ENCODE measurements at regions not wholly inside any gene's neighbourhood (a gene's known extent, or its start where the extent isn't known, plus 50 kb on each side); places are given as distances from the start of the nearest gene placed in this dataset.
A peak's percentile ranks its signal among the peaks of the same experiment; 100 is the strongest.

GRCh38 chr9:82454509-82455190 is 466.1 kb downstream of the SPATA31D1 start:
- Histone ChIP-seq H3K4me2 (ENCODE audit: low read depth, low read length, poor library complexity, severe bottlenecking) (no peak overlapping the region), H3K9ac (ENCODE audit: low read depth, low read length, poor library complexity, severe bottlenecking) (no peak overlapping the region), H3K4me3 (ENCODE audit: low read length, poor library complexity, severe bottlenecking) (no peak overlapping the region), H3K36me3 (ENCODE audit: insufficient read depth, low read length) (no peaks in the 10 kb centered on the region), H3K4me1 (ENCODE audit: insufficient read depth, low read length, poor library complexity, severe bottlenecking) (no peaks in the 10 kb centered on the region), H2AFZ (ENCODE audit: low read length) (no peak overlapping the region), H3F3A (ENCODE audit: low read depth) (no peaks in the 10 kb centered on the region), H3K79me2 (ENCODE audit: insufficient read depth, low read length) (no peaks in the 10 kb centered on the region), H3K9me3 (ENCODE audit: insufficient read depth, low read depth, low read length) (peaks cover 8% of the 10 kb centered on the region), H3K9me2 (replicated peaks; ENCODE audit: low read depth, low read length) (no peaks in the 10 kb centered on the region), H4K20me1 (ENCODE audit: insufficient read depth, low read length, poor library complexity, severe bottlenecking) (no peaks in the 10 kb centered on the region), H3K27me3 (ENCODE audit: insufficient read depth, low read length, poor library complexity, severe bottlenecking) (no peaks in the 10 kb centered on the region)
- no peak for TF ChIP-seq EZH2phosphoT487 (IDR thresholded peaks at IDR 0.05; ENCODE audit: borderline replicate concordance)
- TF ChIP-seq, protein P1, sequence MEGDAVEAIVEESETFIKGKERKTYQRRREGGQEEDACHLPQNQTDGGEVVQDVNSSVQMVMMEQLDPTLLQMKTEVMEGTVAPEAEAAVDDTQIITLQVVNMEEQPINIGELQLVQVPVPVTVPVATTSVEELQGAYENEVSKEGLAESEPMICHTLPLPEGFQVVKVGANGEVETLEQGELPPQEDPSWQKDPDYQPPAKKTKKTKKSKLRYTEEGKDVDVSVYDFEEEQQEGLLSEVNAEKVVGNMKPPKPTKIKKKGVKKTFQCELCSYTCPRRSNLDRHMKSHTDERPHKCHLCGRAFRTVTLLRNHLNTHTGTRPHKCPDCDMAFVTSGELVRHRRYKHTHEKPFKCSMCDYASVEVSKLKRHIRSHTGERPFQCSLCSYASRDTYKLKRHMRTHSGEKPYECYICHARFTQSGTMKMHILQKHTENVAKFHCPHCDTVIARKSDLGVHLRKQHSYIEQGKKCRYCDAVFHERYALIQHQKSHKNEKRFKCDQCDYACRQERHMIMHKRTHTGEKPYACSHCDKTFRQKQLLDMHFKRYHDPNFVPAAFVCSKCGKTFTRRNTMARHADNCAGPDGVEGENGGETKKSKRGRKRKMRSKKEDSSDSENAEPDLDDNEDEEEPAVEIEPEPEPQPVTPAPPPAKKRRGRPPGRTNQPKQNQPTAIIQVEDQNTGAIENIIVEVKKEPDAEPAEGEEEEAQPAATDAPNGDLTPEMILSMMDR (conservative IDR thresholded peaks at IDR 0.05; ENCODE audit: low read length) = no peak

- H3K27me3 ChIP-seq (ENCODE audit: insufficient read depth, low read length, poor library complexity, severe bottlenecking) = no peaks in the 10 kb centered on the region
- peaks cover 6% of the 10 kb centered on the region for H3K9me3 ChIP-seq (ENCODE audit: insufficient read depth, low read depth, low read length)
- H3K4me1 ChIP-seq (ENCODE audit: insufficient read depth, low read length, poor library complexity, severe bottlenecking) = no peaks in the 10 kb centered on the region
- no peak for TF ChIP-seq EZH2phosphoT487 (IDR thresholded peaks at IDR 0.05; ENCODE audit: borderline replicate concordance)
- TF ChIP-seq, protein P1 (conservative IDR thresholded peaks at IDR 0.05; ENCODE audit: low read length) = no peak
- no peaks in the 10 kb centered on the region for H3K79me2 ChIP-seq (ENCODE audit: insufficient read depth, low read length)
- H3K4me2 ChIP-seq (ENCODE audit: low read depth, low read length, poor library complexity, severe bottlenecking) = no peak overlapping the region
- H3K4me3 ChIP-seq (ENCODE audit: low read length, poor library complexity, severe bottlenecking) = no peak overlapping the region
- no peaks in the 10 kb centered on the region for H4K20me1 ChIP-seq (ENCODE audit: insufficient read depth, low read length, poor library complexity, severe bottlenecking)
- no peak overlapping the region for H3K9ac ChIP-seq (ENCODE audit: low read depth, low read length, poor library complexity, severe bottlenecking)
- 0 out of 2 replicates have a peak overlapping the region, but pooled peaks have one; percentile 22 for H2AFZ ChIP-seq (ENCODE audit: low read length)
- no peaks in the 10 kb centered on the region for H3K36me3 ChIP-seq (ENCODE audit: insufficient read depth, low read length)
- H3K9me2 ChIP-seq (replicated peaks; ENCODE audit: low read depth, low read length) = no peaks in the 10 kb centered on the region
- no peaks in the 10 kb centered on the region for H3F3A ChIP-seq (ENCODE audit: low read depth)
Observed at GRCh38 chr9:82456642-82457041, 468.1 kb downstream of the SPATA31D1 start.

- Histone ChIP-seq H3K9me2 (replicated peaks; ENCODE audit: low read depth, low read length) (no peaks in the 10 kb centered on the region), H3K9me3 (ENCODE audit: insufficient read depth, low read depth, low read length) (no peaks in the 10 kb centered on the region), H4K20me1 (ENCODE audit: insufficient read depth, low read length, poor library complexity, severe bottlenecking) (no peaks in the 10 kb centered on the region), H2AFZ (ENCODE audit: low read length) (no peak overlapping the region), H3K27me3 (ENCODE audit: insufficient read depth, low read length, poor library complexity, severe bottlenecking) (no peaks in the 10 kb centered on the region), H3K79me2 (ENCODE audit: insufficient read depth, low read length) (no peaks in the 10 kb centered on the region), H3K4me1 (ENCODE audit: insufficient read depth, low read length, poor library complexity, severe bottlenecking) (no peaks in the 10 kb centered on the region), H3K4me2 (ENCODE audit: low read depth, low read length, poor library complexity, severe bottlenecking) (no peak overlapping the region), H3K4me3 (ENCODE audit: low read length, poor library complexity, severe bottlenecking) (no peak overlapping the region), H3F3A (ENCODE audit: low read depth) (no peaks in the 10 kb centered on the region), H3K36me3 (ENCODE audit: insufficient read depth, low read length) (no peaks in the 10 kb centered on the region), H3K9ac (ENCODE audit: low read depth, low read length, poor library complexity, severe bottlenecking) (no peak overlapping the region)
- TF ChIP-seq EZH2phosphoT487 (IDR thresholded peaks at IDR 0.05; ENCODE audit: borderline replicate concordance) = no peak
- TF ChIP-seq, protein P1 (conservative IDR thresholded peaks at IDR 0.05; ENCODE audit: low read length) = no peak
Observed at GRCh38 chr9:82457298-82457697, 468.7 kb downstream of the SPATA31D1 start.

Measured in Loucy (cell line).